Left renal cortex interstitium (tissue), 4 donors: ENCODE measurements at regions not wholly inside any gene's neighbourhood (a gene's known extent, or its start where the extent isn't known, plus 50 kb on each side); places are given as distances from the start of the nearest gene placed in this dataset.
"Not testable (repeated sequence)": the region's sequence is repeated elsewhere in the genome, so short reads cannot be mapped to it uniquely, and the experiment has no call there.

Experiments
- DNase-seq, 4 donors: peaks; one replicate each; pipeline ENCODE4 v3.0.0-alpha.2; 2013; ENCODE audit warnings: low read depth in 4 of 4, low spot score in 2 of 4, missing footprints in 1 of 4

DNA sequence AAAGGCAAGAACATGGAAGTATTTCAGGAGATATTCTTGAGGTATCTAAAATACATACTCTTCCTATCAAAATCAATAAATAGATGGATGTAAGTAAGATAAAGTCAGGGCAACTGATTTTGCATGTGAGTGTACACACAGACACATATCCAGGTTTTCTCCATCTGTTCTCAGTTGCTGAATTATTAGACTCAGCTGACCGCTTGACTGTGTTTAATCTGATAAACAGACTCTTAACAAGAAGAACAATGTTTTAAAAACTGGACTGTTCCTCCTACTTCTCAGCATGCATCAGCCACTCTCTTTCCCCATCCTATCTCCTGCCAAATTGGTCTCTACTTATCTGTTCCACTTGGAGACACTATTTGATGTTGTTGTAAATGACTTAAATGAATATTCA, 73.5 kb downstream of the GOLGA8G start:
- no peak for DNase-seq

DNA sequence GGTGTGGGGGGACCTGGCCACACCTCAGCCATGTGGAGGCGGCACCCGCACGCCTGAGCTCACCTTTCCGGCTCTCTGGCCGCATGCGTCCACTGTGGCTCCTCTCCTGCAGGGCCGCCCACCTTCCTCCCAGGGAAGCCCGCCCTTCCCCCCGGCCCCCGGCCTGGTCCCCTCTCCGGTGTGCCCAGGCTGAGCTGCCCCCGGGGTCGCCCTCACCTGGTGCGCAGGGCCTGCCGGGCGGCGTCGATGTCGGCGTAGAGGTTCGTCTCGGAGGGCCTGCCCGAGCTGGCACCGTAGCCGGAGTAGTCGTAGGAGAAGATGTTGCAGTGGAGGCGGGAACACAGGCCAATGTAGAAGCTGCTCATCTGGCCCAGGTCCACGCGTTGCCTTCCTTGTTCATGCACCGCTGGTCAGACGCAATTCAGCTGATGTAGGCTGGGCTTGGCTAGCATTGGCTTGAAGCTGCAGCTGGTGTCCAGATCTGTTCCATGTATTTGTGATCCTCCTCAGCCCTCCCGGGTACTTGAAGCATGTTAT, 75.3 kb downstream of the GOLGA8G start:
- DNase-seq, result peak in 1 of 4 donors; percentile 23

GRCh38 chr15:28456476-28457395, 76.0 kb downstream of the GOLGA8G start:
- DNase-seq, result no peak

- DNase-seq, result not testable (repeated sequence)
These were observed 77.0 kb downstream of the GOLGA8G start for GRCh38 chr15:28455537-28456475.

- DNase-seq, result not testable (repeated sequence)
These were observed 76.3 kb downstream of the GOLGA8F start for GRCh38 chr15:28454751-28455220.
